ENCODE measurements at regions not wholly inside any gene's neighbourhood (a gene's known extent, or its start where the extent isn't known, plus 50 kb on each side); places are given as distances from the start of the nearest gene placed in this dataset.

DNA sequence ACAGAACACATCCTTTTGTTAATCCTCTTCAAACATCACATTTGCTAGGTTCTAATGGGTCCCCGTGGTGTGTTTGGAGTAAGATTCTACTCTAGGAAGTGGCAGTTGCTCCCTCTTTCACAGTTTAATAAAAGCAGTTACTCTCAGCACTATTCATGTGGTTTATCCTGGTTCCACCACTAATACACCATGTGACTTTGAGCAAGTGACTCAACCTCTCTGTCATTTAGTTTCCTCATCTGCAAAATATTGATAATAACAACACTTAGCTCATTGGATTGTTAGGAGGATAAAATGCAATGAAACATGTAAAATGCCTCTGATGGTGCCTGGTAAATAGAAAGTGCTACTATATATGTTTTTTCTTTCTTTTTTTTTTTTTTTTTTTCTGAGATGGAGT is 488.0 kb upstream of the NOX3 start:
- Histone ChIP-seq H3K4me1 (ENCODE audit: low read depth) (no peaks in the 10 kb centered on the region), H3K27ac (no peak overlapping the region), H3K27me3 (no peaks in the 10 kb centered on the region), H3K4me3 (no peak overlapping the region), H3K36me3 (no peaks in the 10 kb centered on the region), H3K9me3 (ENCODE audit: low read depth) (no peaks in the 10 kb centered on the region)
- DNase-seq (ENCODE audit: low read depth in 1 of 2, low spot score in 1 of 2) = no peak
- TF ChIP-seq, protein P1, sequence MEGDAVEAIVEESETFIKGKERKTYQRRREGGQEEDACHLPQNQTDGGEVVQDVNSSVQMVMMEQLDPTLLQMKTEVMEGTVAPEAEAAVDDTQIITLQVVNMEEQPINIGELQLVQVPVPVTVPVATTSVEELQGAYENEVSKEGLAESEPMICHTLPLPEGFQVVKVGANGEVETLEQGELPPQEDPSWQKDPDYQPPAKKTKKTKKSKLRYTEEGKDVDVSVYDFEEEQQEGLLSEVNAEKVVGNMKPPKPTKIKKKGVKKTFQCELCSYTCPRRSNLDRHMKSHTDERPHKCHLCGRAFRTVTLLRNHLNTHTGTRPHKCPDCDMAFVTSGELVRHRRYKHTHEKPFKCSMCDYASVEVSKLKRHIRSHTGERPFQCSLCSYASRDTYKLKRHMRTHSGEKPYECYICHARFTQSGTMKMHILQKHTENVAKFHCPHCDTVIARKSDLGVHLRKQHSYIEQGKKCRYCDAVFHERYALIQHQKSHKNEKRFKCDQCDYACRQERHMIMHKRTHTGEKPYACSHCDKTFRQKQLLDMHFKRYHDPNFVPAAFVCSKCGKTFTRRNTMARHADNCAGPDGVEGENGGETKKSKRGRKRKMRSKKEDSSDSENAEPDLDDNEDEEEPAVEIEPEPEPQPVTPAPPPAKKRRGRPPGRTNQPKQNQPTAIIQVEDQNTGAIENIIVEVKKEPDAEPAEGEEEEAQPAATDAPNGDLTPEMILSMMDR (IDR thresholded peaks at IDR 0.05; ENCODE audit: low read depth, low read length) = no peak

DNA sequence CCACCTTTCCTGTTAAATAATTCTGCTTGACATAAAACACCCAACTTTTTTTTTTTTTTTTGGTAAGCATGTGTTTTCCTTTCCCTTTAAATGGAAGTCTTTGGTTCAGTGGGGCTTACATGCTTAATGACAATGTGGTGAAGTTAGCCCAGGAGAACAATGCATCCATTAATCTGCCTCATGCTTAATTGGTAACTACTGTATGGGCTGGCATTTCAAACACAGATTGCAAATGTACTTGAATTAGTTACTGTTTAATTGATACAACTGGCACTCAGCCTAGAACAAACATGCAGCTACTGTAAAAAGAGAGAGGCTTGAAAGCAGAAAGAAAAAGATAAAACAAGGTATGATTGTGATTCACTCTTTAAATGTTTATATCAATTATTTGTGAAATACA is 483.6 kb upstream of the NOX3 start:
- no peak for DNase-seq (ENCODE audit: low read depth in 1 of 2, low spot score in 1 of 2)
- H3K27me3 ChIP-seq = no peaks in the 10 kb centered on the region
- H3K4me3 ChIP-seq = no peak overlapping the region
- H3K36me3 ChIP-seq = no peaks in the 10 kb centered on the region
- TF ChIP-seq, protein P1 (IDR thresholded peaks at IDR 0.05; ENCODE audit: low read depth, low read length) = no peak
- no peak overlapping the region for H3K27ac ChIP-seq
- no peaks in the 10 kb centered on the region for H3K9me3 ChIP-seq (ENCODE audit: low read depth)
- H3K4me1 ChIP-seq (ENCODE audit: low read depth) = no peaks in the 10 kb centered on the region

DNA sequence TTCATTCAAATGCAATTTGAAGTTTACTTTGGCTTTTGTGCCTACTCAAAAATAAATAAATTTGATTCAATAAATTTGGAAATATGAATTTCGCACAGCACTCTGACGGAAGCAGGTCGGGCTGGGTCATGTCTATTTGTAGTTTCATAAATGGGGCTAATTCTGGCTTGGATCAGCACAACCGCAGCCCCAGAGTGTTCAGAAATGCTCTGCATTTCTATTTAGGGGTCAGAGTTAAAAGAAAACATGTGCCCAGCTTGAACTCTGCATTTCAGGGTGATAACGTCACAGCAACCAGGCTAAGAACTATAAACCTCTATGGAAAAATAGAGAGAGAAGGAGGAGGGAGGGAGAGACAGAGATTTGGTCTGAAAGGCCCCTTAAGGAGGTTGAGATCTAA is 480.9 kb upstream of the NOX3 start:
- Histone ChIP-seq H3K36me3 (no peaks in the 10 kb centered on the region), H3K27me3 (no peaks in the 10 kb centered on the region), H3K4me1 (ENCODE audit: low read depth) (no peaks in the 10 kb centered on the region), H3K27ac (no peak overlapping the region), H3K9me3 (ENCODE audit: low read depth) (no peaks in the 10 kb centered on the region), H3K4me3 (no peak overlapping the region)
- TF ChIP-seq, protein P1 (IDR thresholded peaks at IDR 0.05; ENCODE audit: low read depth, low read length) = no peak
- no peak for DNase-seq (ENCODE audit: low read depth in 1 of 2, low spot score in 1 of 2)

DNA sequence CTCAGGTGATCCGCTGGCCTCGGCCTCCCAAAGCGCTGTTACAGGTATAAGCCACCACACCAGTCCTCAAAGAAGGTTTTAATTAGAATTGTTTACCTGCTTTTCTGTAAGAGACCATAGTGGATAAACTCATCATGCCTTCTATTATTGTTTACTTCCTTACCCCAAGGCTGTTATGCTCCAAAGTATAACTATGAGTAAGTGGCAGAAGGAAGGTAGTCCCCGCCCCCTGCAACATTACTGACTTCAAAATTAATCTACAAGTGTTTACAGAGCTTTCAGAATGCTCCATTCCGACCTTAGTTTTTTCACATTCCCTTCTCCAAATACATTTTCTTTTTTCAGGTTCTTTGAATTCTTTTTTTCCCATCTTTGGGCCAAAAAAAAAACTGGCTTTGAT is 480.5 kb upstream of the NOX3 start:
- no peak for DNase-seq (ENCODE audit: low read depth in 1 of 2, low spot score in 1 of 2)
- no peaks in the 10 kb centered on the region for H3K27me3 ChIP-seq
- H3K27ac ChIP-seq = no peak overlapping the region
- H3K4me3 ChIP-seq = no peak overlapping the region
- H3K36me3 ChIP-seq = no peaks in the 10 kb centered on the region
- H3K9me3 ChIP-seq (ENCODE audit: low read depth) = no peaks in the 10 kb centered on the region
- TF ChIP-seq, protein P1 (IDR thresholded peaks at IDR 0.05; ENCODE audit: low read depth, low read length) = no peak
- H3K4me1 ChIP-seq (ENCODE audit: low read depth) = no peaks in the 10 kb centered on the region

DNA sequence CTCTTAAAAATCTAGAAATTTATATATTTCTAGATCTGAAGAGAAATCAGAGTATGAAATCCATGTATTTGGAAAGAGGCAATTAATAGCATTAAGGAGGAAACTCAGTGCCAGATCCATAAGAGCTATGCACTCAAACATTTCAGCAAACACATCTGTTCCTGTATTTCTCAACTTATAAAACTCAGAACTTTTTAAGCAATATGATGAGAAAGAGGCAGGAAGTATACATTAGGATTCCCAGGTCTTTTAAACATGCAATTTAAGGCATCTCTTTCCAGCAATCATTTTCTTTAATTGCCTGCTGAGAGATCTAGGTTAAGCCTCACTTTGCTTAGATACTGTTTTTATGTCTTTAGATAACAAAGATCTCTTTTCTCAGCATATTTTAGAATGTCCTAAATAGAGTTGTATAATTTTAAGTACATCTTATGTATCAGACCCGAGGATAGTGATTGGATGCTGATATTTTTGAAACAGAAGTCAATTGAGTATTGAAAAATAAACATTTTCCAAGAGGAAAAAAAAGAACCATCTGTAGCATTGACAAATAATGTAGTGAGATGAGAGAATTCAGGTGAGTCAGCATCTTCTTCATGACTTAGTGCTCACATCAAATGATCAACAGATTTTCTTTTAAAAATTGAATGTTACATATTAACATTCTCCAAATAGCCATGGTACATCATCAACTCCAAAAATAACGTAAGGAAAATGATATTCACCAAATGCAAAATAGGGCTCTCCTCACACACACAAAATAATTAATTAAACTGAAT is 461.4 kb upstream of the NOX3 start:
- Histone ChIP-seq H3K27ac (no peak overlapping the region), H3K4me3 (no peak overlapping the region), H3K4me1 (ENCODE audit: low read depth) (no peaks in the 10 kb centered on the region), H3K27me3 (no peaks in the 10 kb centered on the region), H3K9me3 (ENCODE audit: low read depth) (no peaks in the 10 kb centered on the region), H3K36me3 (no peaks in the 10 kb centered on the region)
- TF ChIP-seq, protein P1 (IDR thresholded peaks at IDR 0.05; ENCODE audit: low read depth, low read length) = no peak
- no peak for DNase-seq (ENCODE audit: low read depth in 1 of 2, low spot score in 1 of 2)
